ENCODE measurements at regions not wholly inside any gene's neighbourhood (a gene's known extent, or its start where the extent isn't known, plus 50 kb on each side); places are given as distances from the start of the nearest gene placed in this dataset.
"Not testable (repeated sequence)": the region's sequence is repeated elsewhere in the genome, so short reads cannot be mapped to it uniquely, and the experiment has no call there.

GRCh38 chr13:87333599-87333998 is 337.6 kb upstream of the SLITRK5 start:
- Mint-ChIP-seq H3K4me3 (no peak overlapping the region), H3K27me3 (no peaks in the 10 kb centered on the region), H3K27ac (no peak overlapping the region), H3K9me3 (peaks cover 13% of the 10 kb centered on the region), H3K36me3 (no peaks in the 10 kb centered on the region), H3K4me1 (no peaks in the 10 kb centered on the region)
- no peak for DNase-seq
- CTCF ChIA-PET = no interaction called here

GRCh38 chr13:87334176-87334575 is 337.0 kb upstream of the SLITRK5 start:
- CTCF ChIA-PET = no interaction called here
- Mint-ChIP-seq H3K9me3 (peaks cover 13% of the 10 kb centered on the region), H3K27ac (no peak overlapping the region), H3K4me1 (no peaks in the 10 kb centered on the region), H3K4me3 (no peak overlapping the region), H3K27me3 (no peaks in the 10 kb centered on the region), H3K36me3 (no peaks in the 10 kb centered on the region)
- DNase-seq = no peak

GRCh38 chr13:87336346-87336889 is 334.8 kb upstream of the SLITRK5 start:
- H3K36me3 Mint-ChIP-seq, H3K4me1 Mint-ChIP-seq, H3K27me3 Mint-ChIP-seq, DNase-seq, CTCF ChIA-PET, H3K4me3 Mint-ChIP-seq, H3K27ac Mint-ChIP-seq: not testable (repeated sequence)
- H3K9me3 Mint-ChIP-seq = peaks cover 13% of the 10 kb centered on the region

GRCh38 chr13:87344176-87344575 is 327.0 kb upstream of the SLITRK5 start:
- H3K4me1 Mint-ChIP-seq = no peaks in the 10 kb centered on the region
- H3K27me3 Mint-ChIP-seq = no peaks in the 10 kb centered on the region

GRCh38 chr13:87355451-87355850 is 315.7 kb upstream of the SLITRK5 start:
- peaks cover 14% of the 10 kb centered on the region for H3K9me3 Mint-ChIP-seq
- no peaks in the 10 kb centered on the region for H3K4me1 Mint-ChIP-seq
- no peak overlapping the region for H3K4me3 Mint-ChIP-seq
- H3K27me3 Mint-ChIP-seq = no peaks in the 10 kb centered on the region
- CTCF ChIA-PET = no interaction called here
- H3K27ac Mint-ChIP-seq = no peak overlapping the region
- DNase-seq = no peak
- no peaks in the 10 kb centered on the region for H3K36me3 Mint-ChIP-seq

More at GRCh38 chr13:87344176-87344575, 327.0 kb upstream of the SLITRK5 start:
- Mint-ChIP-seq H3K27ac (no peak overlapping the region), H3K36me3 (no peaks in the 10 kb centered on the region), H3K4me3 (no peak overlapping the region), H3K9me3 (peaks cover 4% of the 10 kb centered on the region)
- DNase-seq = no peak
- CTCF ChIA-PET = no interaction called here

GRCh38 chr13:87356314-87356713 is 314.9 kb upstream of the SLITRK5 start:
- Mint-ChIP-seq H3K9me3 (peaks cover 14% of the 10 kb centered on the region), H3K4me1 (no peaks in the 10 kb centered on the region), H3K27ac (no peak overlapping the region), H3K36me3 (no peaks in the 10 kb centered on the region), H3K4me3 (no peak overlapping the region), H3K27me3 (no peaks in the 10 kb centered on the region)
- CTCF ChIA-PET = no interaction called here
- no peak for DNase-seq

- H3K27me3 Mint-ChIP-seq = no peaks in the 10 kb centered on the region
- no peaks in the 10 kb centered on the region for H3K4me1 Mint-ChIP-seq
- no peaks in the 10 kb centered on the region for H3K36me3 Mint-ChIP-seq
- no peak for DNase-seq
- H3K4me3 Mint-ChIP-seq = no peak overlapping the region
- CTCF ChIA-PET = no interaction called here
- no peak overlapping the region for H3K27ac Mint-ChIP-seq
- H3K9me3 Mint-ChIP-seq = peaks cover 11% of the 10 kb centered on the region
Measured at GRCh38 chr13:87358319-87358718, 312.9 kb upstream of the SLITRK5 start.

GRCh38 chr13:87361216-87361615 is 310.0 kb upstream of the SLITRK5 start:
- CTCF ChIA-PET = no interaction called here
- H3K4me3 Mint-ChIP-seq = no peak overlapping the region
- H3K27ac Mint-ChIP-seq = no peak overlapping the region
- H3K36me3 Mint-ChIP-seq = no peaks in the 10 kb centered on the region
- H3K9me3 Mint-ChIP-seq = peaks cover 7% of the 10 kb centered on the region
- no peaks in the 10 kb centered on the region for H3K27me3 Mint-ChIP-seq
- DNase-seq = no peak
- no peaks in the 10 kb centered on the region for H3K4me1 Mint-ChIP-seq

- CTCF ChIA-PET = no interaction called here
- no peak overlapping the region for H3K27ac Mint-ChIP-seq
- no peak for DNase-seq
- no peaks in the 10 kb centered on the region for H3K4me1 Mint-ChIP-seq
- H3K9me3 Mint-ChIP-seq = peaks cover 12% of the 10 kb centered on the region
- H3K27me3 Mint-ChIP-seq = no peaks in the 10 kb centered on the region
- no peaks in the 10 kb centered on the region for H3K36me3 Mint-ChIP-seq
- no peak overlapping the region for H3K4me3 Mint-ChIP-seq
Measured at GRCh38 chr13:87368639-87369038, 302.5 kb upstream of the SLITRK5 start.

- H3K27me3 Mint-ChIP-seq = no peaks in the 10 kb centered on the region
- H3K9me3 Mint-ChIP-seq = peaks cover 14% of the 10 kb centered on the region
- H3K4me3 Mint-ChIP-seq = no peak overlapping the region
- CTCF ChIA-PET = no interaction called here
- no peaks in the 10 kb centered on the region for H3K4me1 Mint-ChIP-seq
- DNase-seq = no peak
- H3K27ac Mint-ChIP-seq = no peak overlapping the region
- H3K36me3 Mint-ChIP-seq = no peaks in the 10 kb centered on the region
Measured at GRCh38 chr13:87376081-87376480, 295.1 kb upstream of the SLITRK5 start.

- no peak for DNase-seq
- Mint-ChIP-seq H3K27ac (no peak overlapping the region), H3K4me3 (no peak overlapping the region), H3K4me1 (no peaks in the 10 kb centered on the region), H3K36me3 (no peaks in the 10 kb centered on the region), H3K27me3 (no peaks in the 10 kb centered on the region), H3K9me3 (peaks cover 10% of the 10 kb centered on the region)
- CTCF ChIA-PET = no interaction called here
Measured at GRCh38 chr13:87384099-87384498, 287.1 kb upstream of the SLITRK5 start.

GRCh38 chr13:87393358-87393757 is 277.8 kb upstream of the SLITRK5 start:
- no peak overlapping the region for H3K4me3 Mint-ChIP-seq
- no peak overlapping the region for H3K27ac Mint-ChIP-seq
- CTCF ChIA-PET = no interaction called here
- no peaks in the 10 kb centered on the region for H3K4me1 Mint-ChIP-seq
- H3K27me3 Mint-ChIP-seq = no peaks in the 10 kb centered on the region
- DNase-seq = no peak
- H3K9me3 Mint-ChIP-seq = peaks cover 2% of the 10 kb centered on the region
- no peaks in the 10 kb centered on the region for H3K36me3 Mint-ChIP-seq

GRCh38 chr13:87398047-87398446 is 273.1 kb upstream of the SLITRK5 start:
- DNase-seq = no peak
- CTCF ChIA-PET = no interaction called here
- no peak overlapping the region for H3K4me3 Mint-ChIP-seq
- no peaks in the 10 kb centered on the region for H3K27me3 Mint-ChIP-seq
- peaks cover 7% of the 10 kb centered on the region for H3K9me3 Mint-ChIP-seq
- H3K4me1 Mint-ChIP-seq = no peaks in the 10 kb centered on the region
- H3K27ac Mint-ChIP-seq = no peak overlapping the region
- no peaks in the 10 kb centered on the region for H3K36me3 Mint-ChIP-seq

- Mint-ChIP-seq H3K4me1 (no peaks in the 10 kb centered on the region), H3K9me3 (peaks cover 13% of the 10 kb centered on the region), H3K27ac (no peak overlapping the region), H3K36me3 (no peaks in the 10 kb centered on the region), H3K4me3 (no peak overlapping the region), H3K27me3 (no peaks in the 10 kb centered on the region)
- CTCF ChIA-PET = no interaction called here
- no peak for DNase-seq
Measured at GRCh38 chr13:87403748-87404432, 267.3 kb upstream of the SLITRK5 start.

- Mint-ChIP-seq H3K27ac (no peak overlapping the region), H3K27me3 (no peaks in the 10 kb centered on the region), H3K36me3 (no peaks in the 10 kb centered on the region), H3K4me1 (no peaks in the 10 kb centered on the region), H3K4me3 (no peak overlapping the region), H3K9me3 (peaks cover 2% of the 10 kb centered on the region)
- DNase-seq = no peak
- CTCF ChIA-PET = no interaction called here
Measured at GRCh38 chr13:87426742-87427141, 244.4 kb upstream of the SLITRK5 start.

GRCh38 chr13:87444135-87444534 is 227.0 kb upstream of the SLITRK5 start:
- Mint-ChIP-seq H3K4me1 (no peaks in the 10 kb centered on the region), H3K4me3 (no peak overlapping the region), H3K9me3 (no peaks in the 10 kb centered on the region), H3K36me3 (no peaks in the 10 kb centered on the region), H3K27me3 (no peaks in the 10 kb centered on the region), H3K27ac (no peak overlapping the region)
- CTCF ChIA-PET = no interaction called here
- DNase-seq = no peak
